Heart left ventricle (tissue), 16 donors: ENCODE measurements at regions not wholly inside any gene's neighbourhood (a gene's known extent, or its start where the extent isn't known, plus 50 kb on each side); places are given as distances from the start of the nearest gene placed in this dataset.

ENCODE experiments used
- ATAC-seq, 4 donors: fragments of 200-7000 bp; cut with Tn5 transposase; one replicate each; pipeline ENCODE4 v1.9.1; 2020 to 2022; ENCODE audit warnings: moderate library complexity in 4 of 4, mild to moderate bottlenecking in 3 of 4, moderate number of reproducible peaks in 1 of 4
- DNase-seq, 5 donors: peaks; one replicate each; pipeline ENCODE4 v3.0.0-alpha.2; 2020
- H3K27ac ChIP-seq, 12 donors: fragments of 200-600 bp; sonication (generic) in 4 of 12; one replicate each; pipeline versions ENCODE4 v1.5.0 to v1.8.0; 2016 to 2022; ENCODE audit warnings: mild to moderate bottlenecking in 2 of 12
- H3K27me3 ChIP-seq, 9 donors: fragments of 200-600 bp; sonication (generic) in 2 of 9; one replicate each; pipeline versions ENCODE4 v1.5.1 to v1.8.0; 2016 to 2022; ENCODE audit warnings: mild to moderate bottlenecking in 3 of 9
- H3K36me3 ChIP-seq, 9 donors: fragments of 200-600 bp; sonication (generic) in 2 of 9; one replicate each; pipeline versions ENCODE4 v1.5.0 to v1.8.0; 2018 to 2022; ENCODE audit warnings: mild to moderate bottlenecking in 2 of 9
- H3K4me1 ChIP-seq, 12 donors: fragments of 200-600 bp; sonication (generic) in 4 of 12; one replicate each; pipeline versions ENCODE4 v1.5.0 to v1.8.0; 2016 to 2022; ENCODE audit warnings: mild to moderate bottlenecking in 3 of 12
- H3K4me3 ChIP-seq, 12 donors: fragments of 200-600 bp; sonication (generic) in 4 of 12; one replicate each; pipeline versions ENCODE4 v1.5.0 to v1.8.0; 2017 to 2022; ENCODE audit warnings: mild to moderate bottlenecking in 9 of 12, moderate library complexity in 4 of 12
- H3K9me3 ChIP-seq, 12 donors: fragments of 200-600 bp; sonication (generic) in 4 of 12; one replicate each; pipeline versions ENCODE4 v1.5.0 to v1.8.0; 2016 to 2022; ENCODE audit warnings: mild to moderate bottlenecking in 1 of 12
- POLR2A ChIP-seq, 2 donors: fragments of 450-650 bp; IDR thresholded peaks; one replicate each; pipeline ENCODE4 v1.6.1; 2017; ENCODE audit warnings: antibody characterized with exemption in 2 of 2, mild to moderate bottlenecking in 2 of 2, moderate library complexity in 2 of 2
- WGBS, 4 donors: extraction: QIAGEN DNeasy Blood & Tissue Kit in 2 of 4; methylation state at CpG; one replicate each; pipeline versions ENCODE4 v1.1.5 to v1.1.7; 2013 to 2018; 5-methylcytosine and 5-hydroxymethylcytosine counted together
- intact Hi-C, 10 donors: fragments of 100-400 bp; cut with DNase I; formaldehyde crosslinking; loops; one replicate each; pipeline versions ENCODE4 v1.11.1 to v1.14.2; 2022
- TF ChIP-seq, protein P1 (sequence below), 12 donors: fragments of 200-600 bp; sonication (generic) in 4 of 12; IDR thresholded peaks; one replicate each; pipeline versions ENCODE4 v1.5.0 to v1.8.0; 2018 to 2022; ENCODE audit warnings: antibody characterized with exemption in 12 of 12, mild to moderate bottlenecking in 5 of 12
- donor health status: ischemic (EF 13 %, LVEDD 7.1; RV severe dilation, severe dysfunction).
- donor health status: healthy with polysubstance abuse.
- donor health status: DM: no; HTN: yes; CAD: no.
- donor health status: DM: no; HTN: no; CAD: no.
- donor health status: ischemic (EF 25% LVEDD 6.9; RV normal size, moderate dysfunction).
- donor health status: ischemic (EF 25% LVEDD 5.7; RV mildly dilated, moderate dysfunction).
- donor health status: healthy.
- donor health status: DM: yes; HTN: yes; CAD: no.
- donor health status: ischemic (EF 35%, LVEDD 5.7; RV mildly dilated, moderate dysfunction).
- donor health status: nonischemic (EF 11% LVEDD 7.7; RV severe dilation, severe dysfunction).
- donor health status: DM: yes; HTN: yes; CAD: no.
- donor health status: PGD.
- donor health status: ischemic (EF 29% LVEDD 5.4; RV normal size, mild dysfunction).
- donor health status: nonischemic (EF 23%, LVEDD 6.1; RV moderate dilation, normal function).

DNA sequence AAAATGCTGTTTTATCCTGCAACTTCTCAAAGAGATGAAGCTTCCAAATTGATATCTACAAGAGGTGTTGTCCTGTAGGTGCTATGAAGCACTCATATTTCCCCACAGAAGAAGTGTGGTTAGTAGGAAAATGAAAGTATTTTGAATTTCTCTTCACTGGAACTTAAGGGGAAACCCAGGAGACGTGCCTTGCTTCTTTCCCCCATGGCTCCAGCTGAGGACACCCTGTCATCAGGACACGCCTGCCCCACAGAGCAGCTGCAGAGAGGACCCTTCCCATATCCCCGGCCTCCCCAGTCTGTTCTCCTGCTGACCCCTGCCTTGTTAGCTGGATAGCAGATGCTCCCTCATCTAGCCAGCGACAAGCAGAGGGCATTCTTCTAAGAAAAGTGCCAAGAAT lies 371.3 kb downstream of the COG6 start:
- Histone ChIP-seq H3K27ac (no peak overlapping the region), H3K4me3 (no peak overlapping the region), H3K4me1 (no peaks in the 10 kb centered on the region), H3K9me3 (peaks cover 0 to 9% (median 0%) of the 10 kb centered on the region in 12 donors), H3K36me3 (no peaks in the 10 kb centered on the region), H3K27me3 (no peaks in the 10 kb centered on the region)
- ATAC-seq (no peak), DNase-seq (no peak)
- intact Hi-C loops: no loop called here
- TF ChIP-seq, protein P1, sequence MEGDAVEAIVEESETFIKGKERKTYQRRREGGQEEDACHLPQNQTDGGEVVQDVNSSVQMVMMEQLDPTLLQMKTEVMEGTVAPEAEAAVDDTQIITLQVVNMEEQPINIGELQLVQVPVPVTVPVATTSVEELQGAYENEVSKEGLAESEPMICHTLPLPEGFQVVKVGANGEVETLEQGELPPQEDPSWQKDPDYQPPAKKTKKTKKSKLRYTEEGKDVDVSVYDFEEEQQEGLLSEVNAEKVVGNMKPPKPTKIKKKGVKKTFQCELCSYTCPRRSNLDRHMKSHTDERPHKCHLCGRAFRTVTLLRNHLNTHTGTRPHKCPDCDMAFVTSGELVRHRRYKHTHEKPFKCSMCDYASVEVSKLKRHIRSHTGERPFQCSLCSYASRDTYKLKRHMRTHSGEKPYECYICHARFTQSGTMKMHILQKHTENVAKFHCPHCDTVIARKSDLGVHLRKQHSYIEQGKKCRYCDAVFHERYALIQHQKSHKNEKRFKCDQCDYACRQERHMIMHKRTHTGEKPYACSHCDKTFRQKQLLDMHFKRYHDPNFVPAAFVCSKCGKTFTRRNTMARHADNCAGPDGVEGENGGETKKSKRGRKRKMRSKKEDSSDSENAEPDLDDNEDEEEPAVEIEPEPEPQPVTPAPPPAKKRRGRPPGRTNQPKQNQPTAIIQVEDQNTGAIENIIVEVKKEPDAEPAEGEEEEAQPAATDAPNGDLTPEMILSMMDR (IDR thresholded peaks at IDR 0.05): no peak
- no peak for TF ChIP-seq POLR2A (IDR thresholded peaks at IDR 0.05)
- WGBS, 4 donors: 86 to 90% (median 87%) methylated on average over 4 of the region's 4 CpGs

DNA sequence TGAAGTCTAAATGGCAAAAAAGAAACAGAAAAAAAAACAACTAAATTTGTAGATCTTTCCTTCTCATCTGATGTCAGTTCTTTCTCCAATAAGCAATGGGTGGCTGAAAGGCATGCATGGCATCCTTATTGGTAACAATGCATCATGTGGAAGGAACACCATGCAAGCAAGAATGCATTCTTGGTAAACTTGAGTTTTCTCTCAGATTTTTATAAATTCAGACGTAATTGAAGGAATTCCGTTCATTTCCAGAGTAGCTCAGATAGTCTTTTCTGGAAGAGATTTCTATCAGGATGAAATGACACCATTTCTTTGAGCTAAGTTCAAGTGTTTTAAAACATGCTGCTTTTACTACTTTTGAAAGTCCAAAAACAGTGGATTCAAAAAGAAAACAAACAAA lies 373.0 kb downstream of the COG6 start:
- no peak for DNase-seq
- Histone ChIP-seq H3K27ac (no peak overlapping the region), H3K4me3 (no peak overlapping the region), H3K4me1 (no peaks in the 10 kb centered on the region), H3K27me3 (no peaks in the 10 kb centered on the region), H3K36me3 (no peaks in the 10 kb centered on the region), H3K9me3 (peaks cover 0 to 9% (median 0%) of the 10 kb centered on the region in 12 donors)
- TF ChIP-seq, protein P1 (IDR thresholded peaks at IDR 0.05): no peak
- no peak for TF ChIP-seq POLR2A (IDR thresholded peaks at IDR 0.05)
- 92 to 97% (median 97%) methylated on average over 2 of the region's 2 CpGs for WGBS, 4 donors
- intact Hi-C loops: no loop called here
- ATAC-seq: no peak

DNA sequence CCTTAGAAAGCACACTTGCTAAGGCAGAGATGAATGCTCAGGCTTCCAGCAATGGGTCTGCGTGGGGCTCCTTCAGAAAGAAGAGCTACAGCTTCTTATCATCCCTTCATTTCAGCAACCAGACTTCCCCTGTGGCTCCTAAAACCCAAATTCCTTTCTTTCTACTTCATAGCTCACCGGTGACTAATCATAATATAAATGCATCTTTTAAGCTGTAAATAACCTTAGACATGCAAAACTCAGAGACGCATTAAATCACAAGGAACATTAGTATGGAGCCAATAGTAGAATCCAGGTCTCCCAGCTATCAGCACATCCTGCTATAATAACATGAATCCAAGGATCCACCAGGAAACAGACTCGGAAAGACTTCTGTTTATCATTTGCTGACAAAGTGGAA lies 375.6 kb downstream of the COG6 start:
- DNase-seq (no peak), ATAC-seq (no peak)
- intact Hi-C loops: no loop called here
- H3K9me3 ChIP-seq: peaks cover 0 to 9% (median 0%) of the 10 kb centered on the region in 12 donors
- TF ChIP-seq POLR2A (IDR thresholded peaks at IDR 0.05): no peak
- TF ChIP-seq, protein P1 (IDR thresholded peaks at IDR 0.05): no peak
- 54 to 61% (median 59%) methylated on average over 4 of the region's 4 CpGs for whole genome bisulfite sequencing, 4 donors
- H3K4me1 ChIP-seq: no peaks in the 10 kb centered on the region
- no peak overlapping the region for H3K4me3 ChIP-seq
- H3K36me3 ChIP-seq: no peaks in the 10 kb centered on the region
- no peaks in the 10 kb centered on the region for H3K27me3 ChIP-seq
- no peak overlapping the region for H3K27ac ChIP-seq

DNA sequence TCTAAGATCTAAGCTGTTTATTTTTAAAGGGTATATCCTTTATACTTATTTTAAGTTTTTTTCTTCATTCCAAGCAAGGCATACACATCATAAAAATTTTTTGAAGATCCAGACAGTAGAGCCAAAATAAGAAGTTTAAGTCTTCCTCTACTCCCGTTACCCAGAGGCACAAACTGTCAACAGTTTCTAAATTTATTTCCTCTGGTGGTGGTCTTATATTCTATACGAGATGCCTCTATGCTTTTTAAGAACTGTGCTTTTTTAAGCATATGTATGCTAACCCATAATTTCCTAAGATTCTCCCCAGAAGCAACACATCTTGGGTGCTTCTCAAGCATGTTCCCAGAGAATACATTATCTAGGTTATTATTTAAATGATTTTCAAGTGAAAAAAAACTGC lies 383.6 kb downstream of the COG6 start:
- H3K27me3 ChIP-seq: no peaks in the 10 kb centered on the region
- no peaks in the 10 kb centered on the region for H3K36me3 ChIP-seq
- H3K9me3 ChIP-seq: no peaks in the 10 kb centered on the region
- H3K4me3 ChIP-seq: no peak overlapping the region
- no peaks in the 10 kb centered on the region for H3K4me1 ChIP-seq
- intact Hi-C loops: no loop called here
- H3K27ac ChIP-seq: no peak overlapping the region
- no peak for ATAC-seq
- 62 to 73% (median 67%) methylated on average over 2 of the region's 2 CpGs for WGBS, 4 donors
- TF ChIP-seq, protein P1 (IDR thresholded peaks at IDR 0.05): no peak
- no peak for TF ChIP-seq POLR2A (IDR thresholded peaks at IDR 0.05)
- no peak for DNase-seq
